Panc1 (cell line): ENCODE measurements at regions not wholly inside any gene's neighbourhood (a gene's known extent, or its start where the extent isn't known, plus 50 kb on each side); places are given as distances from the start of the nearest gene placed in this dataset.

Experiments used
- ATAC-seq: fragments of 200-7000 bp; cut with Tn5 transposase; 2 replicates; pipeline ENCODE4 v1.9.1; 2020; ENCODE audit warnings: mild to moderate bottlenecking, moderate library complexity
- BruUV-seq: library from RNA; stranded (reverse); fragments of 400-500 nt; replicated peaks from 2 replicates; lab custom pipeline; 2021; lab: Mats Ljungman, UMichigan
- CTCF ChIA-PET: fragments of 300-600 bp; sonication (Branson Sonifier 250); formaldehyde crosslinking; loops from one replicate; lab custom pipeline; 2022; ENCODE audit warnings: antibody characterized with exemption; lab: Charles Lee
- POLR2A ChIA-PET: fragments of 300-600 bp; sonication (Branson Sonifier 250); formaldehyde crosslinking; loops from one replicate; lab custom pipeline; 2022; ENCODE audit warnings: antibody characterized with exemption; lab: Charles Lee
- DNase-seq: peaks from one replicate; pipeline ENCODE4 v3.0.0-alpha.2; 2010; ENCODE audit warnings: low read depth, low spot score
- H3K27ac ChIP-seq: 2 replicates; pipeline ENCODE4 v1.5.1; 2011; ENCODE audit warnings: mild to moderate bottlenecking, low read length, inconsistent platforms
- H3K27me3 ChIP-seq: fragments of 200-500 bp; sonication (Bioruptor generic); 2 replicates; pipeline ENCODE4 v1.6.0; 2014; ENCODE audit warnings: low read length, inconsistent platforms; ENCODE audit not compliant: control insufficient read depth, insufficient read depth
- H3K36me3 ChIP-seq: fragments of 200-500 bp; sonication (Bioruptor generic); 2 replicates; pipeline ENCODE4 v1.5.1; 2014; ENCODE audit warnings: inconsistent platforms, mild to moderate bottlenecking, low read length, moderate library complexity; ENCODE audit not compliant: control insufficient read depth, insufficient read depth
- H3K4me1 ChIP-seq: 2 replicates; pipeline ENCODE4 v1.5.1; 2011; ENCODE audit warnings: inconsistent platforms, mild to moderate bottlenecking, low read length, moderate library complexity; ENCODE audit not compliant: control insufficient read depth, insufficient read depth
- H3K4me3 ChIP-seq, 2 experiments: 2 replicates each; pipeline ENCODE4 v1.5.1; 2011 to 2012; ENCODE audit warnings: low read depth in 2 of 2, low read length in 2 of 2, mild to moderate bottlenecking in 2 of 2, inconsistent platforms in 1 of 2, moderate library complexity in 1 of 2
- H3K9me3 ChIP-seq: fragments of 200-500 bp; sonication (Bioruptor generic); 2 replicates; pipeline ENCODE4 v1.5.1; 2014; ENCODE audit warnings: low read depth, mild to moderate bottlenecking, inconsistent platforms, low read length, moderate library complexity; ENCODE audit not compliant: control insufficient read depth, insufficient read depth
- POLR2AphosphoS5 ChIP-seq: IDR thresholded peaks from 2 replicates; pipeline ENCODE4 v1.6.1; 2012; ENCODE audit warnings: mild to moderate bottlenecking, low read depth, low read length, moderate library complexity
- SIN3A ChIP-seq: IDR thresholded peaks from 2 replicates; pipeline ENCODE4 v1.6.1; 2012; ENCODE audit warnings: low read depth, mild to moderate bottlenecking, low read length, moderate library complexity, borderline replicate concordance; ENCODE audit not compliant: insufficient read depth
- TCF7L2 ChIP-seq: IDR thresholded peaks from 2 replicates; pipeline ENCODE4 v1.6.1; 2011; ENCODE audit warnings: mild to moderate bottlenecking, low read depth, low read length, inconsistent platforms
- in situ Hi-C: cut with HindIII; loops from 2 replicates; pipeline ENCODE4 v1.10.0; 2016; ENCODE audit warnings: low sequenced_read_pairs, low pct_unique_long_range_greater_than_20kb
- intact Hi-C: fragments of 100-400 bp; cut with micrococcal nuclease; formaldehyde crosslinking; loops from one replicate; pipeline ENCODE4 v1.10.0; 2022; ENCODE audit not compliant: unreplicated experiment
- TF ChIP-seq, protein P1 (sequence below), 2 experiments: IDR thresholded peaks; 2 replicates each; pipeline ENCODE4 v1.6.1; 2011 to 2012; ENCODE audit warnings: low read depth in 2 of 2, control low read depth in 1 of 2, low read length in 1 of 2, mild to moderate bottlenecking in 1 of 2, moderate library complexity in 1 of 2; ENCODE audit not compliant: insufficient read depth in 1 of 2
- TF ChIP-seq, protein P2 (sequence below): fragments of 450-650 bp; IDR thresholded peaks from 2 replicates; pipeline ENCODE4 v1.5.1; 2017; ENCODE audit warnings: mild to moderate bottlenecking

DNA sequence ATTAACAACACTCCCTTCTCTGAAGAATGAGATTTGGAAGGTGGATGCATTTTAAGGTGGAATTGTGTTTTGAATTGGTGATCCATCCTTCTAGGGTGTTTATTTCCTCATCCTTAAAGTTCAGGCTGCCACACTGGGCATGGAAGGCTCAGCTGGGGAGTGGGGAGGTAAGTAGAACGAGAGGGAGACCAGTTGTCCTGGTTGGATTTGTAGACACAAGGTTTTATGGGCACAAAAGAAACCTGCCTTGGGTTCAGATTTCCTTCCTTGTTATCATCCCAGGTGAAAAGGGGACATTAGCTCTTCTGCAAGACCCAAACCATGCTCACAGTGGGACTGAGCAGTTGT, 101.0 kb upstream of the SIX3 start:
- POLR2A ChIA-PET: no interaction called here
- TF ChIP-seq SIN3A (no peak), POLR2AphosphoS5 (no peak), TCF7L2 (no peak)
- TF ChIP-seq, protein P1, sequence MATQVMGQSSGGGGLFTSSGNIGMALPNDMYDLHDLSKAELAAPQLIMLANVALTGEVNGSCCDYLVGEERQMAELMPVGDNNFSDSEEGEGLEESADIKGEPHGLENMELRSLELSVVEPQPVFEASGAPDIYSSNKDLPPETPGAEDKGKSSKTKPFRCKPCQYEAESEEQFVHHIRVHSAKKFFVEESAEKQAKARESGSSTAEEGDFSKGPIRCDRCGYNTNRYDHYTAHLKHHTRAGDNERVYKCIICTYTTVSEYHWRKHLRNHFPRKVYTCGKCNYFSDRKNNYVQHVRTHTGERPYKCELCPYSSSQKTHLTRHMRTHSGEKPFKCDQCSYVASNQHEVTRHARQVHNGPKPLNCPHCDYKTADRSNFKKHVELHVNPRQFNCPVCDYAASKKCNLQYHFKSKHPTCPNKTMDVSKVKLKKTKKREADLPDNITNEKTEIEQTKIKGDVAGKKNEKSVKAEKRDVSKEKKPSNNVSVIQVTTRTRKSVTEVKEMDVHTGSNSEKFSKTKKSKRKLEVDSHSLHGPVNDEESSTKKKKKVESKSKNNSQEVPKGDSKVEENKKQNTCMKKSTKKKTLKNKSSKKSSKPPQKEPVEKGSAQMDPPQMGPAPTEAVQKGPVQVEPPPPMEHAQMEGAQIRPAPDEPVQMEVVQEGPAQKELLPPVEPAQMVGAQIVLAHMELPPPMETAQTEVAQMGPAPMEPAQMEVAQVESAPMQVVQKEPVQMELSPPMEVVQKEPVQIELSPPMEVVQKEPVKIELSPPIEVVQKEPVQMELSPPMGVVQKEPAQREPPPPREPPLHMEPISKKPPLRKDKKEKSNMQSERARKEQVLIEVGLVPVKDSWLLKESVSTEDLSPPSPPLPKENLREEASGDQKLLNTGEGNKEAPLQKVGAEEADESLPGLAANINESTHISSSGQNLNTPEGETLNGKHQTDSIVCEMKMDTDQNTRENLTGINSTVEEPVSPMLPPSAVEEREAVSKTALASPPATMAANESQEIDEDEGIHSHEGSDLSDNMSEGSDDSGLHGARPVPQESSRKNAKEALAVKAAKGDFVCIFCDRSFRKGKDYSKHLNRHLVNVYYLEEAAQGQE (IDR thresholded peaks at IDR 0.05; ENCODE audit: insufficient read depth in 1 of 2, low read depth in 2 of 2, low read length in 1 of 2): no peak
- TF ChIP-seq, protein P2, sequence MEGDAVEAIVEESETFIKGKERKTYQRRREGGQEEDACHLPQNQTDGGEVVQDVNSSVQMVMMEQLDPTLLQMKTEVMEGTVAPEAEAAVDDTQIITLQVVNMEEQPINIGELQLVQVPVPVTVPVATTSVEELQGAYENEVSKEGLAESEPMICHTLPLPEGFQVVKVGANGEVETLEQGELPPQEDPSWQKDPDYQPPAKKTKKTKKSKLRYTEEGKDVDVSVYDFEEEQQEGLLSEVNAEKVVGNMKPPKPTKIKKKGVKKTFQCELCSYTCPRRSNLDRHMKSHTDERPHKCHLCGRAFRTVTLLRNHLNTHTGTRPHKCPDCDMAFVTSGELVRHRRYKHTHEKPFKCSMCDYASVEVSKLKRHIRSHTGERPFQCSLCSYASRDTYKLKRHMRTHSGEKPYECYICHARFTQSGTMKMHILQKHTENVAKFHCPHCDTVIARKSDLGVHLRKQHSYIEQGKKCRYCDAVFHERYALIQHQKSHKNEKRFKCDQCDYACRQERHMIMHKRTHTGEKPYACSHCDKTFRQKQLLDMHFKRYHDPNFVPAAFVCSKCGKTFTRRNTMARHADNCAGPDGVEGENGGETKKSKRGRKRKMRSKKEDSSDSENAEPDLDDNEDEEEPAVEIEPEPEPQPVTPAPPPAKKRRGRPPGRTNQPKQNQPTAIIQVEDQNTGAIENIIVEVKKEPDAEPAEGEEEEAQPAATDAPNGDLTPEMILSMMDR: no peak
- CTCF ChIA-PET: no interaction called here
- H3K27ac ChIP-seq: no peak overlapping the region
- H3K36me3 ChIP-seq: no peaks in the 10 kb centered on the region
- BruUV-seq: no TSS peak
- no peaks in the 10 kb centered on the region for H3K4me1 ChIP-seq
- in situ Hi-C loops (no loop called here), intact Hi-C loops (no loop called here)
- no peak overlapping the region for H3K4me3 ChIP-seq
- ATAC-seq (no peak), DNase-seq (no peak)
- H3K9me3 ChIP-seq: no peaks in the 10 kb centered on the region
- peaks cover 8% of the 10 kb centered on the region; the same call in 1 of the 2 replicates for H3K27me3 ChIP-seq

- Histone ChIP-seq H3K4me1 (no peaks in the 10 kb centered on the region), H3K36me3 (no peaks in the 10 kb centered on the region), H3K27ac (no peak overlapping the region), H3K27me3 (peaks cover 8% of the 10 kb centered on the region; the same call in 1 of the 2 replicates), H3K9me3 (no peaks in the 10 kb centered on the region), H3K4me3 (no peak overlapping the region)
- no peak for ATAC-seq
- no TSS peak for BruUV-seq
- in situ Hi-C loops (no loop called here), intact Hi-C loops (no loop called here)
- ChIA-PET POLR2A (no interaction called here), CTCF (no interaction called here)
- TF ChIP-seq, protein P1 (IDR thresholded peaks at IDR 0.05; ENCODE audit: insufficient read depth in 1 of 2, low read depth in 2 of 2, low read length in 1 of 2): no peak
- TF ChIP-seq, protein P2: no peak
- TF ChIP-seq TCF7L2: no peak
- TF ChIP-seq SIN3A: no peak
- no peak for TF ChIP-seq POLR2AphosphoS5
- no peak for DNase-seq
Observed at GRCh38 chr2:44843086-44843485, 98.4 kb upstream of the SIX3 start.
